HG03354 (cell line): ENCODE measurements at regions not wholly inside any gene's neighbourhood (a gene's known extent, or its start where the extent isn't known, plus 50 kb on each side); places are given as distances from the start of the nearest gene placed in this dataset.
"Not testable (repeated sequence)": the region's sequence is repeated elsewhere in the genome, so short reads cannot be mapped to it uniquely, and the experiment has no call there.

Experiments used
- ATAC-seq: cut with Tn5 transposase; IDR thresholded peaks from one replicate; pipeline ENCODE4 v1.9.1; 2021; ENCODE audit warnings: mild to moderate bottlenecking; ENCODE audit not compliant: unreplicated experiment, poor library complexity, severe bottlenecking

GRCh38 chr11:96861722-96862121 lies 471.9 kb downstream of the JRKL start:
- ATAC-seq, result not testable (repeated sequence)

- ATAC-seq, result no peak
Observed at GRCh38 chr11:96863520-96863919, 473.7 kb downstream of the JRKL start.

GRCh38 chr11:96865020-96865419 lies 475.2 kb downstream of the JRKL start:
- ATAC-seq, result no peak

- no peak for ATAC-seq
Observed at GRCh38 chr11:96869207-96869606, 479.4 kb downstream of the JRKL start.

- ATAC-seq, result no peak
Observed at GRCh38 chr11:96875712-96876111, 485.9 kb downstream of the JRKL start.

- ATAC-seq, result no peak
Observed at GRCh38 chr11:96878299-96879051, 488.7 kb downstream of the JRKL start.

- not testable (repeated sequence) for ATAC-seq
Observed at GRCh38 chr11:96882622-96883021, 492.8 kb downstream of the JRKL start.

- ATAC-seq, result no peak
Observed at GRCh38 chr11:96885405-96885804, 495.6 kb downstream of the JRKL start.

- ATAC-seq, result no peak
Observed at GRCh38 chr11:96885912-96886311, 496.1 kb downstream of the JRKL start.

GRCh38 chr11:96893988-96894387 lies 504.2 kb downstream of the JRKL start:
- ATAC-seq, result no peak

GRCh38 chr11:96894587-96894986 lies 504.8 kb downstream of the JRKL start:
- ATAC-seq, result no peak

GRCh38 chr11:96899971-96900370 lies 510.2 kb downstream of the JRKL start:
- no peak for ATAC-seq

- ATAC-seq, result no peak
Observed at GRCh38 chr11:96905143-96905542, 515.3 kb downstream of the JRKL start.

- ATAC-seq, result no peak
Observed at GRCh38 chr11:96905663-96906062, 515.9 kb downstream of the JRKL start.

GRCh38 chr11:96906476-96906875 lies 516.7 kb downstream of the JRKL start:
- no peak for ATAC-seq

GRCh38 chr11:96925862-96926261 lies 536.0 kb downstream of the JRKL start:
- ATAC-seq, result no peak

GRCh38 chr11:96940227-96940626 lies 550.4 kb downstream of the JRKL start:
- no peak for ATAC-seq

- ATAC-seq, result no peak
Observed at GRCh38 chr11:96942855-96943254, 553.0 kb downstream of the JRKL start.

- ATAC-seq, result no peak
Observed at GRCh38 chr11:96943970-96944369, 554.2 kb downstream of the JRKL start.

- no peak for ATAC-seq
Observed at GRCh38 chr11:96948066-96948465, 558.3 kb downstream of the JRKL start.

GRCh38 chr11:96949464-96949863 lies 559.7 kb downstream of the JRKL start:
- ATAC-seq, result no peak
